ENCODE measurements at regions not wholly inside any gene's neighbourhood (a gene's known extent, or its start where the extent isn't known, plus 50 kb on each side); places are given as distances from the start of the nearest gene placed in this dataset.

DNA sequence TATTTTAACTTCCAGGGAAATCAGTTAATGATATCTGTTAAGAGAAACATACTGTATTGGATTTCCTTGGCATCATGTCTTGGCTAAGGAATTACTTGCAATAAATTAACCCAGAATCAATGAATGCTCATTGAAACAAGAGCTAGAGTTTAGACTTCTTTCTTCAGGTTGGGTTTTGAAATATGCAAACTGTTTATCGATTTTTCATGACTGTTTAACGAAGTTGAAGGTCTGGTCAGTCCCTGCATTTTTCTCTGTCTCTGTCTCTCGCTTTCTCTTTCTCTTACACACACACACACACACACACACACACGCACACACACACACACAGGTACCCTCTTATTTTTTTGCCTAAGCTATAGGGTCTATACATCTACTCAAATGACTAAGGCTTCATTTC is 981.0 kb downstream of the SUCLG1 start:
- no peak for TF ChIP-seq CTCF (IDR thresholded peaks at IDR 0.05)
- TF ChIP-seq POLR2A (IDR thresholded peaks at IDR 0.05): no peak

Data from testis (tissue), 2 donors.